ENCODE measurements at regions not wholly inside any gene's neighbourhood (a gene's known extent, or its start where the extent isn't known, plus 50 kb on each side); places are given as distances from the start of the nearest gene placed in this dataset.
"Not testable (repeated sequence)": the region's sequence is repeated elsewhere in the genome, so short reads cannot be mapped to it uniquely, and the experiment has no call there.

- H3K27me3 ChIP-seq (ENCODE audit: insufficient read depth, low read length) = no peaks in the 10 kb centered on the region
- no peak overlapping the region for H3K4me2 ChIP-seq (ENCODE audit: insufficient read depth, low read length)
- H3K36me3 ChIP-seq (ENCODE audit: insufficient read depth, low read length) = no peaks in the 10 kb centered on the region
- no peak overlapping the region for H3K27ac ChIP-seq (ENCODE audit: low read depth, low read length)
- peak; percentile 26 for DNase-seq (ENCODE audit: insufficient read length, low spot score, missing footprints)
- no peak for TF ChIP-seq CTCF (IDR thresholded peaks at IDR 0.05; ENCODE audit: extremely low read depth, low read depth, low read length)
- H4K20me1 ChIP-seq (ENCODE audit: insufficient read depth, low read length) = no peaks in the 10 kb centered on the region
- H3K4me1 ChIP-seq (ENCODE audit: insufficient read depth, low read length) = peaks cover 3% of the 10 kb centered on the region
- no peaks in the 10 kb centered on the region for H3K9me3 ChIP-seq (ENCODE audit: low read depth, low read length)
- H3K4me3 ChIP-seq (ENCODE audit: insufficient read depth, low read length) = no peak overlapping the region
- H3K79me2 ChIP-seq (ENCODE audit: insufficient read depth, low read length) = no peaks in the 10 kb centered on the region
- H2AFZ ChIP-seq (ENCODE audit: low read length) = no peak overlapping the region
Observed at GRCh38 chr6:4635666-4636065, 140.5 kb upstream of the CDYL start.

- no peak overlapping the region for H3K4me2 ChIP-seq (ENCODE audit: insufficient read depth, low read length)
- no peaks in the 10 kb centered on the region for H3K36me3 ChIP-seq (ENCODE audit: insufficient read depth, low read length)
- H3K27ac ChIP-seq (ENCODE audit: low read depth, low read length) = no peak overlapping the region
- DNase-seq (ENCODE audit: insufficient read length, low spot score, missing footprints) = peak; percentile 17
- H3K27me3 ChIP-seq (ENCODE audit: insufficient read depth, low read length) = no peaks in the 10 kb centered on the region
- no peak for TF ChIP-seq CTCF (IDR thresholded peaks at IDR 0.05; ENCODE audit: extremely low read depth, low read depth, low read length)
- H3K9me3 ChIP-seq (ENCODE audit: low read depth, low read length) = peaks cover 3% of the 10 kb centered on the region
- H4K20me1 ChIP-seq (ENCODE audit: insufficient read depth, low read length) = no peaks in the 10 kb centered on the region
- H3K79me2 ChIP-seq (ENCODE audit: insufficient read depth, low read length) = no peaks in the 10 kb centered on the region
- no peak overlapping the region for H2AFZ ChIP-seq (ENCODE audit: low read length)
- H3K4me3 ChIP-seq (ENCODE audit: insufficient read depth, low read length) = no peak overlapping the region
- H3K4me1 ChIP-seq (ENCODE audit: insufficient read depth, low read length) = no peaks in the 10 kb centered on the region
Observed at GRCh38 chr6:4632421-4632820, 143.8 kb upstream of the CDYL start.

DNA sequence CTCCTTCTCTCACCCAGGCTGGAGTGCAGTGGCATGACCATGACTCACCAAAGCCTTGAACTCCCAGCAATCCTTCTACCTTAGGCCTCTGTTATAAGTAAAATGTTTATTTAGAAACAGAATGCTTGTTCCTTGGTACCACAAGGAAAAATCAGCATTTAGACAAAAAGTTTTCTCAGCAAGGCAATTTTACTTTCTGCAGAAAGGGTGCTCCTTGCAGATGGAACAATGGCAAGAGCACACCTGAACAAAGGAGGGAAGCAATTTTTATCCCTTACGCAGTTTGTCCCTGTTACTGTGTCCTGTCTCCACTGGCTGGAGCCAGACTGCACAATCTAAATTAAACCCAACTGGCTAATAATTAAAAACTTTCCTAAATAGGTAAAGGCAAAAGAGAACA, 146.4 kb upstream of the CDYL start:
- not testable (repeated sequence) for H3K27ac ChIP-seq (ENCODE audit: low read depth, low read length); H3K79me2 ChIP-seq (ENCODE audit: insufficient read depth, low read length); H3K27me3 ChIP-seq (ENCODE audit: insufficient read depth, low read length); H4K20me1 ChIP-seq (ENCODE audit: insufficient read depth, low read length); DNase-seq (ENCODE audit: insufficient read length, low spot score, missing footprints); H3K9me3 ChIP-seq (ENCODE audit: low read depth, low read length); H3K36me3 ChIP-seq (ENCODE audit: insufficient read depth, low read length); H3K4me3 ChIP-seq (ENCODE audit: insufficient read depth, low read length); H3K4me1 ChIP-seq (ENCODE audit: insufficient read depth, low read length); H3K4me2 ChIP-seq (ENCODE audit: insufficient read depth, low read length); H2AFZ ChIP-seq (ENCODE audit: low read length)

DNA sequence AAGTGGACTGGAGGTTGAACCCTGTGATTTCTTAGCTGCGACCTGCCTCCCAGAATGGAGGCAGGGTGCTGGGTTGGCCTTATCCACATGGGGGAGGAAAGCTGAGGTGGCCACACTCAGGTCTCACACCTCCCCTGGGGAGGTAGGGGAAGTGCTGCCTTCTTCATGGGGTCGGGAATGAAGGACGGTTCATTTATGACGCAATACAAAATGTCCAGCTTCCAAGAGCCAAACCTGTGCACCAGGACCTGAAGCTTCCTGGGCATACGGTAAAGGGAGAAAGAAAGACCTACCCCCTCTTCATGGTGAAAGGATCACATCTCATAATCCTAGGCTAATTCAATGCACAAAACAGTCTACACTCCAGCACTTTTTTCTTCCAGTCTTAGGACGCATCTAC, 150.6 kb upstream of the CDYL start:
- H3K27ac ChIP-seq (ENCODE audit: low read depth, low read length) = no peak overlapping the region
- no peaks in the 10 kb centered on the region for H3K4me1 ChIP-seq (ENCODE audit: insufficient read depth, low read length)
- H3K79me2 ChIP-seq (ENCODE audit: insufficient read depth, low read length) = no peaks in the 10 kb centered on the region
- no peak overlapping the region for H2AFZ ChIP-seq (ENCODE audit: low read length)
- peaks cover 3% of the 10 kb centered on the region for H3K9me3 ChIP-seq (ENCODE audit: low read depth, low read length)
- DNase-seq (ENCODE audit: insufficient read length, low spot score, missing footprints) = no peak
- H3K27me3 ChIP-seq (ENCODE audit: insufficient read depth, low read length) = peaks cover 6% of the 10 kb centered on the region
- H3K36me3 ChIP-seq (ENCODE audit: insufficient read depth, low read length) = no peaks in the 10 kb centered on the region
- H4K20me1 ChIP-seq (ENCODE audit: insufficient read depth, low read length) = no peaks in the 10 kb centered on the region
- no peak for TF ChIP-seq CTCF (IDR thresholded peaks at IDR 0.05; ENCODE audit: extremely low read depth, low read depth, low read length)
- no peak overlapping the region for H3K4me3 ChIP-seq (ENCODE audit: insufficient read depth, low read length)
- H3K4me2 ChIP-seq (ENCODE audit: insufficient read depth, low read length) = no peak overlapping the region

- no peaks in the 10 kb centered on the region for H4K20me1 ChIP-seq (ENCODE audit: insufficient read depth, low read length)
- no peaks in the 10 kb centered on the region for H3K36me3 ChIP-seq (ENCODE audit: insufficient read depth, low read length)
- no peaks in the 10 kb centered on the region for H3K79me2 ChIP-seq (ENCODE audit: insufficient read depth, low read length)
- no peak overlapping the region for H3K4me2 ChIP-seq (ENCODE audit: insufficient read depth, low read length)
- DNase-seq (ENCODE audit: insufficient read length, low spot score, missing footprints) = no peak
- H2AFZ ChIP-seq (ENCODE audit: low read length) = no peak overlapping the region
- H3K27ac ChIP-seq (ENCODE audit: low read depth, low read length) = no peak overlapping the region
- peaks cover 3% of the 10 kb centered on the region for H3K9me3 ChIP-seq (ENCODE audit: low read depth, low read length)
- peaks cover 6% of the 10 kb centered on the region for H3K27me3 ChIP-seq (ENCODE audit: insufficient read depth, low read length)
- no peak for TF ChIP-seq CTCF (IDR thresholded peaks at IDR 0.05; ENCODE audit: extremely low read depth, low read depth, low read length)
- H3K4me3 ChIP-seq (ENCODE audit: insufficient read depth, low read length) = no peak overlapping the region
- no peaks in the 10 kb centered on the region for H3K4me1 ChIP-seq (ENCODE audit: insufficient read depth, low read length)
Observed at GRCh38 chr6:4624726-4625125, 151.5 kb upstream of the CDYL start.
